Gastrocnemius medialis (tissue), 4 donors: ENCODE measurements at regions not wholly inside any gene's neighbourhood (a gene's known extent, or its start where the extent isn't known, plus 50 kb on each side); places are given as distances from the start of the nearest gene placed in this dataset.

ENCODE experiments used
- ATAC-seq, 2 donors: fragments of 150-250 bp; one replicate each; pipeline ENCODE4 v1.9.1; 2016
- DNase-seq, 2 donors: peaks; one replicate each; pipeline ENCODE4 v3.0.0-alpha.2; 2019
- H3K27ac ChIP-seq, 4 donors: fragments of 200-600 bp; sonication (generic); 1 replicate in 1 of 4; 2 replicates in 3 of 4; pipeline ENCODE4 v1.5.1; 2016 to 2018; ENCODE audit warnings: mild to moderate bottlenecking in 2 of 4, moderate library complexity in 1 of 4
- H3K27me3 ChIP-seq, 3 donors: fragments of 200-600 bp; sonication (generic) in 2 of 3; 1 replicate in 1 of 3; 2 replicates in 2 of 3; pipeline versions ENCODE4 v1.5.1 to v1.6.0; 2016 to 2019; ENCODE audit warnings: mild to moderate bottlenecking in 1 of 3, moderate library complexity in 1 of 3
- H3K36me3 ChIP-seq, 2 donors: fragments of 200-600 bp; sonication (generic) in 1 of 2; one replicate each; pipeline ENCODE4 v1.5.1; 2017 to 2018
- H3K4me1 ChIP-seq, 2 donors: fragments of 200-600 bp; sonication (generic) in 1 of 2; one replicate each; pipeline ENCODE4 v1.5.1; 2016 to 2017; ENCODE audit warnings: mild to moderate bottlenecking in 2 of 2
- H3K4me3 ChIP-seq, 4 donors: fragments of 200-600 bp; sonication (generic) in 3 of 4; 1 replicate in 1 of 4; 2 replicates in 3 of 4; pipeline ENCODE4 v1.5.1; 2016 to 2019; ENCODE audit warnings: mild to moderate bottlenecking in 2 of 4
- H3K9me3 ChIP-seq, 3 donors: fragments of 200-600 bp; sonication (generic) in 2 of 3; 1 replicate in 1 of 3; 2 replicates in 2 of 3; pipeline ENCODE4 v1.5.1; 2016 to 2019
- CTCF ChIP-seq, 5 experiments: fragments of 450-650 bp in 3 of 5; fragments of 200-600 bp in 2 of 5; sonication (generic) in 2 of 5; IDR thresholded peaks in 4 of 5; conservative IDR thresholded peaks in 1 of 5; 1 replicate in 4 of 5; 2 replicates in 1 of 5; pipeline ENCODE4 v1.5.1; 2016 to 2019; ENCODE audit warnings: antibody characterized with exemption in 5 of 5, mild to moderate bottlenecking in 3 of 5, moderate library complexity in 3 of 5
- POLR2A ChIP-seq, 2 donors: fragments of 450-650 bp; IDR thresholded peaks; one replicate each; pipeline ENCODE4 v1.6.1; 2017; ENCODE audit warnings: antibody characterized with exemption in 2 of 2, mild to moderate bottlenecking in 2 of 2, moderate library complexity in 2 of 2
- in situ Hi-C, 4 donors: fragments of 200-750 bp; cut with MboI; loops; one replicate each; pipeline versions ENCODE4 v1.15.0 to v1.8.0; 2017; ENCODE audit warnings: low sequenced_read_pairs in 4 of 4
- intact Hi-C: fragments of 100-400 bp; cut with DNase I; formaldehyde crosslinking; loops from one replicate; pipeline ENCODE4 v1.15.1; 2023; ENCODE audit warnings: low total_unique reads

- in situ Hi-C loops: no loop called here
- intact Hi-C loops: no loop called here
- peaks cover 0 to 4% (median 0%) of the 10 kb centered on the region in 3 donors for H3K27me3 ChIP-seq
- H3K9me3 ChIP-seq: no peaks in the 10 kb centered on the region
- ATAC-seq (no peak), DNase-seq (no peak)
- no peaks in the 10 kb centered on the region for H3K4me1 ChIP-seq
- no peak overlapping the region for H3K4me3 ChIP-seq
- H3K27ac ChIP-seq: no peak overlapping the region
- no peak for TF ChIP-seq CTCF (IDR thresholded peaks at IDR 0.05 in 4 of 5, conservative IDR thresholded peaks at IDR 0.05 in 1 of 5)
- TF ChIP-seq POLR2A (IDR thresholded peaks at IDR 0.05): no peak
- H3K36me3 ChIP-seq: no peaks in the 10 kb centered on the region
Measured at GRCh38 chr21:32861866-32862265, 90.3 kb upstream of the PAXBP1 start.

GRCh38 chr21:32867597-32867996, 96.0 kb upstream of the PAXBP1 start:
- Histone ChIP-seq H3K4me1 (no peaks in the 10 kb centered on the region), H3K9me3 (no peaks in the 10 kb centered on the region), H3K4me3 (no peak overlapping the region), H3K36me3 (no peaks in the 10 kb centered on the region), H3K27ac (no peak overlapping the region), H3K27me3 (peaks cover 0 to 4% (median 0%) of the 10 kb centered on the region in 3 donors)
- TF ChIP-seq POLR2A (IDR thresholded peaks at IDR 0.05) (no peak), CTCF (IDR thresholded peaks at IDR 0.05 in 4 of 5, conservative IDR thresholded peaks at IDR 0.05 in 1 of 5) (no peak)
- in situ Hi-C loops: no loop called here
- intact Hi-C loops: no loop called here
- DNase-seq: no peak
- no peak for ATAC-seq

GRCh38 chr21:32868631-32869454, 97.3 kb upstream of the PAXBP1 start:
- no peak for DNase-seq
- peaks cover 0 to 4% (median 0%) of the 10 kb centered on the region in 3 donors for H3K27me3 ChIP-seq

GRCh38 chr21:32869459-32869858, 97.9 kb upstream of the PAXBP1 start:
- Histone ChIP-seq H3K4me1 (no peaks in the 10 kb centered on the region), H3K27me3 (peaks cover 0 to 4% (median 0%) of the 10 kb centered on the region in 3 donors), H3K27ac (no peak overlapping the region), H3K36me3 (no peaks in the 10 kb centered on the region), H3K9me3 (no peaks in the 10 kb centered on the region), H3K4me3 (no peak overlapping the region)
- TF ChIP-seq CTCF (IDR thresholded peaks at IDR 0.05 in 4 of 5, conservative IDR thresholded peaks at IDR 0.05 in 1 of 5) (no peak), POLR2A (IDR thresholded peaks at IDR 0.05) (no peak)
- ATAC-seq (no peak), DNase-seq (no peak)
- intact Hi-C loops: no loop called here
- in situ Hi-C loops: no loop called here

More at GRCh38 chr21:32868631-32869454, 97.3 kb upstream of the PAXBP1 start:
- intact Hi-C loops: no loop called here
- H3K4me3 ChIP-seq: no peak overlapping the region
- H3K9me3 ChIP-seq: no peaks in the 10 kb centered on the region
- in situ Hi-C loops: no loop called here
- no peaks in the 10 kb centered on the region for H3K4me1 ChIP-seq
- no peaks in the 10 kb centered on the region for H3K36me3 ChIP-seq
- no peak for ATAC-seq
- no peak overlapping the region for H3K27ac ChIP-seq
- no peak for TF ChIP-seq CTCF (IDR thresholded peaks at IDR 0.05 in 4 of 5, conservative IDR thresholded peaks at IDR 0.05 in 1 of 5)
- no peak for TF ChIP-seq POLR2A (IDR thresholded peaks at IDR 0.05)
